ENCODE measurements at regions not wholly inside any gene's neighbourhood (a gene's known extent, or its start where the extent isn't known, plus 50 kb on each side); places are given as distances from the start of the nearest gene placed in this dataset.

- H3K4me1 ChIP-seq, result no peaks in the 10 kb centered on the region
- no peak for DNase-seq
- TF ChIP-seq, protein P1, sequence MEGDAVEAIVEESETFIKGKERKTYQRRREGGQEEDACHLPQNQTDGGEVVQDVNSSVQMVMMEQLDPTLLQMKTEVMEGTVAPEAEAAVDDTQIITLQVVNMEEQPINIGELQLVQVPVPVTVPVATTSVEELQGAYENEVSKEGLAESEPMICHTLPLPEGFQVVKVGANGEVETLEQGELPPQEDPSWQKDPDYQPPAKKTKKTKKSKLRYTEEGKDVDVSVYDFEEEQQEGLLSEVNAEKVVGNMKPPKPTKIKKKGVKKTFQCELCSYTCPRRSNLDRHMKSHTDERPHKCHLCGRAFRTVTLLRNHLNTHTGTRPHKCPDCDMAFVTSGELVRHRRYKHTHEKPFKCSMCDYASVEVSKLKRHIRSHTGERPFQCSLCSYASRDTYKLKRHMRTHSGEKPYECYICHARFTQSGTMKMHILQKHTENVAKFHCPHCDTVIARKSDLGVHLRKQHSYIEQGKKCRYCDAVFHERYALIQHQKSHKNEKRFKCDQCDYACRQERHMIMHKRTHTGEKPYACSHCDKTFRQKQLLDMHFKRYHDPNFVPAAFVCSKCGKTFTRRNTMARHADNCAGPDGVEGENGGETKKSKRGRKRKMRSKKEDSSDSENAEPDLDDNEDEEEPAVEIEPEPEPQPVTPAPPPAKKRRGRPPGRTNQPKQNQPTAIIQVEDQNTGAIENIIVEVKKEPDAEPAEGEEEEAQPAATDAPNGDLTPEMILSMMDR (IDR thresholded peaks at IDR 0.05), result no peak
- TF ChIP-seq EP300 (IDR thresholded peaks at IDR 0.05), result no peak
- no peak for TF ChIP-seq POLR2AphosphoS5 (IDR thresholded peaks at IDR 0.05)
- no peak for TF ChIP-seq POLR2A (IDR thresholded peaks at IDR 0.05)
- 91% methylated on average over 2 of the region's 2 CpGs for WGBS, 2 donors
- no peaks in the 10 kb centered on the region for H3K27me3 ChIP-seq
- no peaks in the 10 kb centered on the region for H3K36me3 ChIP-seq
- H3K27ac ChIP-seq, result no peak overlapping the region
- intact Hi-C loops (cut with DNase I), result no loop called here
- no peak overlapping the region for H3K4me3 ChIP-seq
- no peaks in the 10 kb centered on the region for H3K9me3 ChIP-seq
Measured at GRCh38 chr9:29769019-29769418, 2195.7 kb upstream of the C9orf72 start.

DNA sequence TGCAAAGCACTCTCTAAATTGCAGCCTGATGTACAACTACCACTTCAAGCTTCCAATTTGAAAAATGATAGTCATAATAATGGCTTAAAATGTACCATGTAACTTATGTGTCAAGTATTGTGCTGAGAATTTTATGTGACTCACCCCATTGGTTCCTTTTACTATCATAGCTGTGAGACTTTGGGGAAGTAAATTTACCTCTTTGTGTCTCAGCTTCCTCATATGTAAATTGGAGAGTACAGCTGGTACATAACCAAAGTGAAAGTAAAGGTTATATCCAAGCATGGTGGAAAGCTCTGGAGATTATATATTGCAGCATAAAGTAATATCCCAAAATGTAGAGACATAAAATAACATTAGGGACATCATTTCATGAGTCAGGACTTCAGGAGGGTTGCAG lies 2200.4 kb upstream of the C9orf72 start:
- intact Hi-C loops (cut with DNase I), result no loop called here
- TF ChIP-seq EP300 (IDR thresholded peaks at IDR 0.05), result no peak
- TF ChIP-seq POLR2A (IDR thresholded peaks at IDR 0.05), result no peak
- TF ChIP-seq POLR2AphosphoS5 (IDR thresholded peaks at IDR 0.05), result no peak
- TF ChIP-seq, protein P1 (IDR thresholded peaks at IDR 0.05), result no peak
- no peak for DNase-seq
- Histone ChIP-seq H3K27ac (no peak overlapping the region), H3K4me3 (no peak overlapping the region), H3K9me3 (no peaks in the 10 kb centered on the region), H3K36me3 (no peaks in the 10 kb centered on the region), H3K4me1 (no peaks in the 10 kb centered on the region), H3K27me3 (no peaks in the 10 kb centered on the region)

DNA sequence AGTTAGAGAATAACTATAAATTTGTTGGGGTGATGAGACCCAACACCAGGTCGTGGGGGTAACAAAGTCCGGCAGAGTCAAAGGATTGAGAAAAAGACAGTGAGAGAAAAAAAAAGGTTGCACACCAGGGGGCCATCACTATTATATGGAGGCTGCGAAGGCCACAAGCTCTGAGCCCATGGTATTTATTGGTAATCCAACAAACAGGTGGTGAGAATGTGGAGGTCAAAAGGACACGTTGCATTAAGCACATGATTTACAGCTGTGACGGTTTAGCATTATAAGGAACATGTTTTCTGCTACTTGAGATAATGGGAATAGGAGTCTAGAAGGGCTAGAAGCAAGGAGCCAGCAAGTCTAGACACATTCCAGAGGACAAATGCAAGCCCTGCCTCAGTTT lies 2202.2 kb upstream of the C9orf72 start:
- H3K4me3 ChIP-seq, result no peak overlapping the region
- intact Hi-C loops (cut with DNase I), result no loop called here
- DNase-seq, result no peak
- no peaks in the 10 kb centered on the region for H3K36me3 ChIP-seq
- WGBS, 2 donors, result 54 to 61% methylated on average over 5 of the region's 5 CpGs
- H3K9me3 ChIP-seq, result no peaks in the 10 kb centered on the region
- no peak overlapping the region for H3K27ac ChIP-seq
- H3K4me1 ChIP-seq, result no peaks in the 10 kb centered on the region
- H3K27me3 ChIP-seq, result no peaks in the 10 kb centered on the region
- no peak for TF ChIP-seq POLR2AphosphoS5 (IDR thresholded peaks at IDR 0.05)

DNA sequence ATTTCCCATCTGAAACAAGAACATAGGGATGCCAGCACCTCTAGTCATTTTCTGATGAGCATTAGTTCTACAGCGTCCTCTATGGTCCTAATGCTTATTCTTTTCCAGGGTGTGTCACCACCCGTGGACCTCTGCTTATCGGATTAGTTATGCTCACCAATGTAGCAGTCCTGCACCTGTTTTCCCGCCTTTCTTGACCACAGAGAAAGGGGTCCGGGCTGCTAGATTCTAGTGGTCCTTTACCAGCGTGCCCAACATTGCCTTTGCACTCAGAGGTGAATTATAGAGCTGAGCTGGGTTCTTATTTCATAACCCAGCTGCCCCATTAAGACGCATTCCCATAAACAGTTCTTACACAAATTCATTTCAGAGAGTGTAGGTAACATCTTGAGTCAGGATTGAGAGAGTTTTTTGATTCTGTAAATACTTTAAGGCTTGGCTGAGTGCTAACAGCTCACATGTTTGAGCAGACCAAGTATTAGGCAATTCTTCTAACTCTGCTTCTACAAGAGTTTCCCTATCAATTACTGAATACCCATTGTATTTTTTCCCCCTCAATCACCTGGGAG lies 2205.1 kb upstream of the C9orf72 start:
- Histone ChIP-seq H3K9me3 (no peaks in the 10 kb centered on the region), H3K27me3 (no peaks in the 10 kb centered on the region), H3K4me1 (no peaks in the 10 kb centered on the region), H3K27ac (no peak overlapping the region), H3K36me3 (no peaks in the 10 kb centered on the region), H3K4me3 (no peak overlapping the region)
- DNase-seq, result no peak
- intact Hi-C loops (cut with DNase I), result no loop called here
- 80 to 89% methylated on average over 7 of the region's 7 CpGs for WGBS, 2 donors
- TF ChIP-seq EP300 (IDR thresholded peaks at IDR 0.05) (no peak), POLR2A (IDR thresholded peaks at IDR 0.05) (no peak), POLR2AphosphoS5 (IDR thresholded peaks at IDR 0.05) (no peak)
- TF ChIP-seq, protein P1 (IDR thresholded peaks at IDR 0.05), result no peak

- H3K27ac ChIP-seq, result no peak overlapping the region
- no peak for DNase-seq
- no peaks in the 10 kb centered on the region for H3K36me3 ChIP-seq
- H3K4me3 ChIP-seq, result no peak overlapping the region
- no peaks in the 10 kb centered on the region for H3K4me1 ChIP-seq
- intact Hi-C loops (cut with DNase I), result no loop called here
- no peaks in the 10 kb centered on the region for H3K9me3 ChIP-seq
- no peak for TF ChIP-seq POLR2AphosphoS5 (IDR thresholded peaks at IDR 0.05)
- no peak for TF ChIP-seq EP300 (IDR thresholded peaks at IDR 0.05)
- TF ChIP-seq, protein P1 (IDR thresholded peaks at IDR 0.05), result no peak
- no peak for TF ChIP-seq POLR2A (IDR thresholded peaks at IDR 0.05)
- H3K27me3 ChIP-seq, result no peaks in the 10 kb centered on the region
- WGBS, 2 donors, result 65 to 77% methylated on average over 1 of the region's 1 CpG
Measured at GRCh38 chr9:29793970-29794369, 2220.7 kb upstream of the C9orf72 start.

All from sigmoid colon (tissue), 6 donors.